HEK293 (cell line): ENCODE measurements at regions not wholly inside any gene's neighbourhood (a gene's known extent, or its start where the extent isn't known, plus 50 kb on each side); places are given as distances from the start of the nearest gene placed in this dataset.

Experiments
- CTCF ChIA-PET: fragments of 350-600 bp; formaldehyde crosslinking; extraction: SDS; loops from one replicate; lab custom pipeline; 2021; ENCODE audit warnings: antibody characterized with exemption; lab: Yijun Ruan, JAX
- POLR2A ChIA-PET: fragments of 300-600 bp; formaldehyde crosslinking; extraction: SDS; loops from one replicate; lab custom pipeline; 2020; ENCODE audit warnings: antibody characterized with exemption, inconsistent platforms; lab: Yijun Ruan, JAX
- H3K27ac ChIP-seq: fragments of 200-500 bp; sonication (Bioruptor generic); 2 replicates; pipeline ENCODE4 v1.5.1; 2014; ENCODE audit warnings: low read depth, low read length, control low read depth, inconsistent platforms; ENCODE audit errors: extremely low read depth
- H3K36me3 ChIP-seq, 2 experiments: fragments of 200-500 bp in 1 of 2; sonication (Bioruptor generic) in 1 of 2; 1 replicate in 1 of 2; 2 replicates in 1 of 2; pipeline ENCODE4 v1.5.1; 2014 to 2017; ENCODE audit warnings: inconsistent platforms in 2 of 2, low read length in 2 of 2; ENCODE audit not compliant: control insufficient read depth in 2 of 2, insufficient read depth in 1 of 2
- H3K4me1 ChIP-seq: fragments of 200-500 bp; sonication (Bioruptor generic); 2 replicates; pipeline ENCODE4 v1.5.1; 2014; ENCODE audit warnings: mild to moderate bottlenecking, low read length, inconsistent platforms; ENCODE audit not compliant: control insufficient read depth, insufficient read depth
- H3K4me3 ChIP-seq: 2 replicates; pipeline ENCODE4 v1.5.1; 2011; ENCODE audit warnings: low read depth, mild to moderate bottlenecking, control low read depth, low read length, moderate library complexity
- H3K9me3 ChIP-seq: fragments of 200-500 bp; sonication (Bioruptor generic); 2 replicates; pipeline ENCODE4 v1.5.1; 2014; ENCODE audit warnings: low read depth, low read length, inconsistent platforms; ENCODE audit not compliant: control insufficient read depth, insufficient read depth
- ATF2 ChIP-seq: fragments of 450-650 bp; formaldehyde crosslinking; IDR thresholded peaks from 2 replicates; pipeline ENCODE4 v1.5.1; 2016; ENCODE audit warnings: missing biosample characterization, missing genetic modification characterization, low read depth
- BCL11A ChIP-seq: fragments of 450-650 bp; formaldehyde crosslinking; IDR thresholded peaks from 2 replicates; pipeline ENCODE4 v1.5.1; 2016; ENCODE audit warnings: low read depth, missing biosample characterization, missing genetic modification characterization
- EGR2 ChIP-seq: fragments of 450-650 bp; formaldehyde crosslinking; IDR thresholded peaks from 2 replicates; pipeline ENCODE4 v1.5.1; 2016; ENCODE audit warnings: low read depth, missing biosample characterization, missing genetic modification characterization
- GFI1B ChIP-seq: fragments of 450-650 bp; formaldehyde crosslinking; IDR thresholded peaks from 2 replicates; pipeline ENCODE4 v1.5.1; 2016; ENCODE audit warnings: missing biosample characterization, missing genetic modification characterization
- KLF16 ChIP-seq: fragments of 450-650 bp; formaldehyde crosslinking; IDR thresholded peaks from 2 replicates; pipeline ENCODE4 v1.5.1; 2017; ENCODE audit warnings: missing biosample characterization, missing genetic modification characterization
- KLF8 ChIP-seq: fragments of 450-650 bp; formaldehyde crosslinking; IDR thresholded peaks from 2 replicates; pipeline ENCODE4 v1.5.1; 2016; ENCODE audit warnings: missing biosample characterization, missing genetic modification characterization
- OVOL3 ChIP-seq: fragments of 450-650 bp; formaldehyde crosslinking; IDR thresholded peaks from 2 replicates; pipeline ENCODE4 v1.5.1; 2016; ENCODE audit warnings: missing biosample characterization, missing genetic modification characterization
- SETDB1 ChIP-seq: IDR thresholded peaks from one replicate; pipeline ENCODE4 v1.6.1; 2017; ENCODE audit warnings: mild to moderate bottlenecking, low read length, moderate library complexity, mixed read lengths; ENCODE audit not compliant: insufficient read length
- YY2 ChIP-seq: fragments of 450-650 bp; formaldehyde crosslinking; IDR thresholded peaks from 2 replicates; pipeline ENCODE4 v1.5.1; 2016; ENCODE audit warnings: missing biosample characterization, missing genetic modification characterization
- ZBTB21 ChIP-seq: fragments of 450-650 bp; formaldehyde crosslinking; IDR thresholded peaks from 2 replicates; pipeline ENCODE4 v1.5.1; 2017; ENCODE audit warnings: missing biosample characterization, missing genetic modification characterization
- ZBTB48 ChIP-seq: fragments of 450-650 bp; formaldehyde crosslinking; IDR thresholded peaks from 2 replicates; pipeline ENCODE4 v1.5.1; 2016; ENCODE audit warnings: missing biosample characterization, missing genetic modification characterization
- ZFP69B ChIP-seq: fragments of 450-650 bp; formaldehyde crosslinking; IDR thresholded peaks from 2 replicates; pipeline ENCODE4 v1.5.1; 2016; ENCODE audit warnings: missing biosample characterization, missing genetic modification characterization
- ZNF114 ChIP-seq: fragments of 450-650 bp; formaldehyde crosslinking; IDR thresholded peaks from 2 replicates; pipeline ENCODE4 v1.5.0; 2017; ENCODE audit warnings: missing biosample characterization, missing genetic modification characterization
- ZNF140 ChIP-seq: fragments of 450-650 bp; formaldehyde crosslinking; IDR thresholded peaks from 2 replicates; pipeline ENCODE4 v1.5.1; 2016; ENCODE audit warnings: missing biosample characterization, missing genetic modification characterization
- ZNF248 ChIP-seq: fragments of 450-650 bp; formaldehyde crosslinking; IDR thresholded peaks from 2 replicates; pipeline ENCODE4 v1.5.1; 2017; ENCODE audit warnings: missing biosample characterization, missing genetic modification characterization
- ZNF324 ChIP-seq: fragments of 450-650 bp; formaldehyde crosslinking; IDR thresholded peaks from 2 replicates; pipeline ENCODE4 v1.5.1; 2016; ENCODE audit warnings: missing biosample characterization, missing genetic modification characterization
- ZNF366 ChIP-seq: fragments of 450-650 bp; formaldehyde crosslinking; conservative IDR thresholded peaks from 2 replicates; pipeline ENCODE4 v1.5.1; 2016; ENCODE audit warnings: missing biosample characterization, missing genetic modification characterization
- ZNF416 ChIP-seq: fragments of 450-650 bp; formaldehyde crosslinking; IDR thresholded peaks from 2 replicates; pipeline ENCODE4 v1.5.1; 2016; ENCODE audit warnings: missing biosample characterization, missing genetic modification characterization
- ZNF514 ChIP-seq: fragments of 450-650 bp; formaldehyde crosslinking; IDR thresholded peaks from 2 replicates; pipeline ENCODE4 v1.5.1; 2016; ENCODE audit warnings: missing biosample characterization, missing genetic modification characterization
- ZNF549 ChIP-seq: fragments of 450-650 bp; IDR thresholded peaks from 2 replicates; pipeline ENCODE4 v1.5.1; 2018; ENCODE audit warnings: missing biosample characterization, missing genetic modification characterization, mild to moderate bottlenecking, inconsistent platforms, moderate library complexity
- ZNF76 ChIP-seq: fragments of 450-650 bp; formaldehyde crosslinking; IDR thresholded peaks from 2 replicates; pipeline ENCODE4; 2016; ENCODE audit warnings: low read depth, missing biosample characterization, missing genetic modification characterization, borderline replicate concordance
- ZNF776 ChIP-seq: fragments of 450-650 bp; formaldehyde crosslinking; IDR thresholded peaks from 2 replicates; pipeline ENCODE4 v1.5.0; 2017; ENCODE audit warnings: missing biosample characterization, missing genetic modification characterization, borderline replicate concordance
- ZNF777 ChIP-seq: fragments of 450-650 bp; formaldehyde crosslinking; IDR thresholded peaks from 2 replicates; pipeline ENCODE4 v1.5.1; 2017; ENCODE audit warnings: missing biosample characterization, missing genetic modification characterization, borderline replicate concordance
- TF ChIP-seq, protein P1 (sequence below): fragments of 450-650 bp; formaldehyde crosslinking; IDR thresholded peaks from 2 replicates; pipeline ENCODE4 v1.5.1; 2016; ENCODE audit warnings: missing biosample characterization, missing genetic modification characterization
- TF ChIP-seq, protein P2 (sequence below): fragments of 450-650 bp; formaldehyde crosslinking; IDR thresholded peaks from 2 replicates; pipeline ENCODE4 v1.5.1; 2016; ENCODE audit warnings: missing biosample characterization, missing genetic modification characterization

- Histone ChIP-seq H3K27ac (no peak overlapping the region), H3K36me3 (no peaks in the 10 kb centered on the region), H3K4me1 (peaks cover 4% of the 10 kb centered on the region), H3K4me3 (no peak overlapping the region)
- ChIA-PET CTCF (no interaction called here), POLR2A (no interaction called here)
- TF ChIP-seq ATF2 (tag by site-specific recombination): peak; percentile 55; the same call in 1 of the 2 replicates
- no peak for TF ChIP-seq ZNF416 (tag by site-specific recombination)
- peak; percentile 31 for TF ChIP-seq SETDB1
- TF ChIP-seq OVOL3: no peak
- TF ChIP-seq, all 188 proteins: peak for 2
- H3K9me3 ChIP-seq: no peaks in the 10 kb centered on the region
Observed at GRCh38 chr10:10660054-10660453, 357.6 kb upstream of the CELF2 start.

- Histone ChIP-seq H3K9me3 (no peaks in the 10 kb centered on the region), H3K4me1 (peaks cover 4% of the 10 kb centered on the region), H3K4me3 (no peak overlapping the region), H3K36me3 (no peaks in the 10 kb centered on the region), H3K27ac (no peak overlapping the region)
- POLR2A ChIA-PET: no interaction called here
- 0 out of 2 replicates have a peak, but pooled peaks have one; percentile 9 for TF ChIP-seq ZNF140 (tag by site-specific recombination)
- no peak for TF ChIP-seq ZBTB48 (tag by site-specific recombination)
- TF ChIP-seq, all 188 proteins: peak for 1
- CTCF ChIA-PET: interaction anchor here (0.7 kb wide), 1 partner anchor 128 kb away, joined by 4 read pairs; no protein-coding TSS in a partner anchor
Observed at GRCh38 chr10:10661176-10661575, 356.5 kb upstream of the CELF2 start.

- no peak overlapping the region for H3K4me3 ChIP-seq
- CTCF ChIA-PET: interaction anchor here (0.7 kb wide), 1 partner anchor 14 kb away, joined by 6 read pairs; no protein-coding TSS in a partner anchor
- H3K27ac ChIP-seq: no peak overlapping the region
- peaks cover 4% of the 10 kb centered on the region for H3K4me1 ChIP-seq
- no peaks in the 10 kb centered on the region for H3K36me3 ChIP-seq
- POLR2A ChIA-PET: no interaction called here
- TF ChIP-seq ZNF549 (tag by site-specific recombination) (no peak), ZNF777 (no peak), KLF8 (tag by site-specific recombination) (no peak), ZBTB21 (tag by site-specific recombination) (no peak), ZNF324 (tag by site-specific recombination) (no peak), ZNF76 (tag by site-specific recombination) (no peak), ZNF776 (tag by site-specific recombination) (no peak), YY2 (tag by site-specific recombination) (no peak), ZFP69B (tag by site-specific recombination) (no peak), KLF16 (tag by site-specific recombination) (no peak), ZNF248 (no peak), ZNF114 (tag by site-specific recombination) (no peak), EGR2 (tag by site-specific recombination) (no peak), BCL11A (tag by site-specific recombination) (no peak), ZNF366 (tag by site-specific recombination) (no peak), ZNF514 (no peak), GFI1B (tag by site-specific recombination) (no peak)
- TF ChIP-seq, protein P1, sequence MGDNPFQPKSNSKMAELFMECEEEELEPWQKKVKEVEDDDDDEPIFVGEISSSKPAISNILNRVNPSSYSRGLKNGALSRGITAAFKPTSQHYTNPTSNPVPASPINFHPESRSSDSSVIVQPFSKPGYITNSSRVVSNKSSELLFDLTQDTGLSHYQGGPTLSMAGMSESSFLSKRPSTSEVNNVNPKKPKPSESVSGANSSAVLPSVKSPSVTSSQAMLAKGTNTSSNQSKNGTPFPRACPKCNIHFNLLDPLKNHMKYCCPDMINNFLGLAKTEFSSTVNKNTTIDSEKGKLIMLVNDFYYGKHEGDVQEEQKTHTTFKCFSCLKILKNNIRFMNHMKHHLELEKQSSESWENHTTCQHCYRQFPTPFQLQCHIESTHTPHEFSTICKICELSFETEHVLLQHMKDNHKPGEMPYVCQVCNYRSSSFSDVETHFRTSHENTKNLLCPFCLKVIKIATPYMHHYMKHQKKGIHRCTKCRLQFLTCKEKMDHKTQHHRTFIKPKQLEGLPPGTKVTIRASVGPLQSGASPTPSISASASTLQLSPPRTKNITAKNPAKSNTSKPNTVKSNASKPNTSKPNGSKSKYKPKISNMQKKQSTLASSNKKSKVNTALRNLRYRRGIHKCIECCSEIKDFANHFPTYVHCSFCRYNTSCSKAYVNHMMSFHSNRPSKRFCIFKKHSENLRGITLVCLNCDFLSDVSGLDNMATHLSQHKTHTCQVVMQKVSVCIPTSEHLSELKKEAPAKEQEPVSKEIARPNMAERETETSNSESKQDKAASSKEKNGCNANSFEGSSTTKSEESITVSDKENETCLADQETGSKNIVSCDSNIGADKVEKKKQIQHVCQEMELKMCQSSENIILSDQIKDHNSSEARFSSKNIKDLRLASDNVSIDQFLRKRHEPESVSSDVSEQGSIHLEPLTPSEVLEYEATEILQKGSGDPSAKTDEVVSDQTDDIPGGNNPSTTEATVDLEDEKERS: no peak
- TF ChIP-seq, protein P2, sequence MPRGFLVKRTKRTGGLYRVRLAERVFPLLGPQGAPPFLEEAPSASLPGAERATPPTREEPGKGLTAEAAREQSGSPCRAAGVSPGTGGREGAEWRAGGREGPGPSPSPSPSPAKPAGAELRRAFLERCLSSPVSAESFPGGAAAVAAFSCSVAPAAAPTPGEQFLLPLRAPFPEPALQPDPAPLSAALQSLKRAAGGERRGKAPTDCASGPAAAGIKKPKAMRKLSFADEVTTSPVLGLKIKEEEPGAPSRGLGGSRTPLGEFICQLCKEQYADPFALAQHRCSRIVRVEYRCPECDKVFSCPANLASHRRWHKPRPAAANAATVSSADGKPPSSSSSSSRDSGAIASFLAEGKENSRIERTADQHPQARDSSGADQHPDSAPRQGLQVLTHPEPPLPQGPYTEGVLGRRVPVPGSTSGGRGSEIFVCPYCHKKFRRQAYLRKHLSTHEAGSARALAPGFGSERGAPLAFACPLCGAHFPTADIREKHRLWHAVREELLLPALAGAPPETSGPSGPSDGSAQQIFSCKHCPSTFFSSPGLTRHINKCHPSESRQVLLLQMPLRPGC: no peak
- H3K9me3 ChIP-seq: no peaks in the 10 kb centered on the region
Observed at GRCh38 chr10:10662716-10663408, 354.8 kb upstream of the CELF2 start.
